Suprapubic skin (tissue), 4 donors: ENCODE measurements at regions not wholly inside any gene's neighbourhood (a gene's known extent, or its start where the extent isn't known, plus 50 kb on each side); places are given as distances from the start of the nearest gene placed in this dataset.

Experiments used
- DNase-seq, 2 donors: peaks; one replicate each; pipeline ENCODE4 v3.0.0-alpha.2; 2019; ENCODE audit warnings: low spot score in 2 of 2
- H3K27ac ChIP-seq: fragments of 200-600 bp; sonication (generic); one replicate; pipeline ENCODE4 v1.5.1; 2019
- H3K27me3 ChIP-seq: fragments of 200-600 bp; sonication (generic); one replicate; pipeline ENCODE4 v1.5.1; 2019
- H3K36me3 ChIP-seq: fragments of 200-600 bp; sonication (generic); one replicate; pipeline ENCODE4 v1.5.1; 2019
- H3K4me1 ChIP-seq: fragments of 200-600 bp; sonication (generic); one replicate; pipeline ENCODE4 v1.5.1; 2019
- H3K4me3 ChIP-seq: fragments of 200-600 bp; sonication (generic); one replicate; pipeline ENCODE4 v1.5.1; 2019; ENCODE audit warnings: mild to moderate bottlenecking
- H3K9me3 ChIP-seq: fragments of 200-600 bp; sonication (generic); one replicate; pipeline ENCODE4 v1.5.1; 2019
- EP300 ChIP-seq: sonication (generic); formaldehyde crosslinking; IDR thresholded peaks from one replicate; pipeline ENCODE4 v1.6.1; 2017; ENCODE audit warnings: antibody characterized with exemption
- POLR2A ChIP-seq, 2 donors: fragments of 450-650 bp; IDR thresholded peaks; one replicate each; pipeline ENCODE4 v1.6.1; 2017; ENCODE audit warnings: antibody characterized with exemption in 2 of 2, mild to moderate bottlenecking in 2 of 2, moderate library complexity in 2 of 2
- POLR2AphosphoS5 ChIP-seq, 3 donors: sonication (generic); formaldehyde crosslinking; IDR thresholded peaks; one replicate each; pipeline ENCODE4 v1.6.1; 2017; ENCODE audit warnings: antibody characterized with exemption in 3 of 3
- WGBS: methylation state at CpG from one replicate; pipeline ENCODE4 v1.1.5; 2018; 5-methylcytosine and 5-hydroxymethylcytosine counted together
- TF ChIP-seq, protein P1 (sequence below), 2 donors: fragments of 200-600 bp in 1 of 2; fragments of 450-650 bp in 1 of 2; sonication (generic) in 1 of 2; IDR thresholded peaks; one replicate each; pipeline ENCODE4 v1.5.1; 2016 to 2019; ENCODE audit warnings: antibody characterized with exemption in 2 of 2, mild to moderate bottlenecking in 1 of 2, moderate library complexity in 1 of 2

DNA sequence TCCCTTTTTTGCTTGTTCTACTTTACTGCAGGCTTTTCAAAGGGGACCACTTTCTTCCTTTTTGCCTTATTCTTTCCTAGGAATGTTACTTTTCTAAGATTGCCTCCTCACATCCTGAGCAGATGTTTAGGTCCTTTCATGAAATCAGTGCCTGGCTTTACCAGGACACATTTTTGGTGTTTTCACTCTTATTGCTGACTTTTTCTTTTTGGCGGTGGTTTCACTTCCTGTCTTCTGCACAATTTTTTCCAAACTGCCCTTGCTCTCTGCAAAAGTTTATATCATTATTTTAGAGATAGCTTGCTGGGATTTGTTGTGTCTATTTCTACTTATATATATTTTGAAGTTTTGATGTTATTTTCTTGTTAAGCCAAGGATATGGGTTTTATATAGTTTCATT lies 332.2 kb upstream of the MTPN start:
- TF ChIP-seq EP300 (no peak), POLR2A (IDR thresholded peaks at IDR 0.05) (no peak), POLR2AphosphoS5 (IDR thresholded peaks at IDR 0.05) (no peak)
- TF ChIP-seq, protein P1, sequence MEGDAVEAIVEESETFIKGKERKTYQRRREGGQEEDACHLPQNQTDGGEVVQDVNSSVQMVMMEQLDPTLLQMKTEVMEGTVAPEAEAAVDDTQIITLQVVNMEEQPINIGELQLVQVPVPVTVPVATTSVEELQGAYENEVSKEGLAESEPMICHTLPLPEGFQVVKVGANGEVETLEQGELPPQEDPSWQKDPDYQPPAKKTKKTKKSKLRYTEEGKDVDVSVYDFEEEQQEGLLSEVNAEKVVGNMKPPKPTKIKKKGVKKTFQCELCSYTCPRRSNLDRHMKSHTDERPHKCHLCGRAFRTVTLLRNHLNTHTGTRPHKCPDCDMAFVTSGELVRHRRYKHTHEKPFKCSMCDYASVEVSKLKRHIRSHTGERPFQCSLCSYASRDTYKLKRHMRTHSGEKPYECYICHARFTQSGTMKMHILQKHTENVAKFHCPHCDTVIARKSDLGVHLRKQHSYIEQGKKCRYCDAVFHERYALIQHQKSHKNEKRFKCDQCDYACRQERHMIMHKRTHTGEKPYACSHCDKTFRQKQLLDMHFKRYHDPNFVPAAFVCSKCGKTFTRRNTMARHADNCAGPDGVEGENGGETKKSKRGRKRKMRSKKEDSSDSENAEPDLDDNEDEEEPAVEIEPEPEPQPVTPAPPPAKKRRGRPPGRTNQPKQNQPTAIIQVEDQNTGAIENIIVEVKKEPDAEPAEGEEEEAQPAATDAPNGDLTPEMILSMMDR (IDR thresholded peaks at IDR 0.05) = no peak
- no peak for DNase-seq
- H3K4me3 ChIP-seq = no peak overlapping the region
- H3K36me3 ChIP-seq = no peaks in the 10 kb centered on the region
- no peaks in the 10 kb centered on the region for H3K9me3 ChIP-seq
- H3K27me3 ChIP-seq = no peaks in the 10 kb centered on the region
- no peak overlapping the region for H3K27ac ChIP-seq
- 88% methylated on average over 1 of the region's 1 CpG for WGBS
- H3K4me1 ChIP-seq = no peaks in the 10 kb centered on the region

DNA sequence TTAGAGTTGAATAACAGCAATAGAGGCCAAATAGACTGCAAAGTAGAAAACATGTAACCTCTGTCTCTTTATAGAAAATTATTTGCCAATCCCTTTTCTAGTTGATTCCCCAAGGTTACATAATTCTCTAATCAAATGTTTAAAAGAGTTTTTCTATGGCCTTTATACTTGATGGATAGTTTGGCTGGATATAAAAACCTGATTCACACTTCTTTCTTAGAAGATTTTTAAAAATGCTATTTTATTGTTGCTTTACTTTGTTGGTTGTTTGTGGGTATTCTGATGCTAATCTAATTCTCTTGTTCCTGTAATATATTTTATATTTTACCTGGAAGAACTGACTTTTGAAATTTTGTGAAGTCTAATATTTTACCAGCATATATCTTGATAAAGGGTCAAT lies 331.1 kb upstream of the MTPN start:
- no peaks in the 10 kb centered on the region for H3K27me3 ChIP-seq
- H3K27ac ChIP-seq = no peak overlapping the region
- no peak for DNase-seq
- no peak for TF ChIP-seq POLR2AphosphoS5 (IDR thresholded peaks at IDR 0.05)
- TF ChIP-seq, protein P1 (IDR thresholded peaks at IDR 0.05) = no peak
- no peak overlapping the region for H3K4me3 ChIP-seq
- no peaks in the 10 kb centered on the region for H3K9me3 ChIP-seq
- H3K4me1 ChIP-seq = no peaks in the 10 kb centered on the region
- H3K36me3 ChIP-seq = no peaks in the 10 kb centered on the region

GRCh38 chr7:136303162-136303561 lies 326.0 kb upstream of the MTPN start:
- no peak overlapping the region for H3K4me3 ChIP-seq
- no peaks in the 10 kb centered on the region for H3K4me1 ChIP-seq
- H3K36me3 ChIP-seq = no peaks in the 10 kb centered on the region
- no peak for DNase-seq
- H3K27me3 ChIP-seq = no peaks in the 10 kb centered on the region
- H3K9me3 ChIP-seq = peaks cover 10% of the 10 kb centered on the region
- H3K27ac ChIP-seq = no peak overlapping the region
- TF ChIP-seq, protein P1 (IDR thresholded peaks at IDR 0.05) = no peak
- TF ChIP-seq POLR2AphosphoS5 (IDR thresholded peaks at IDR 0.05) = no peak
- no peak for TF ChIP-seq POLR2A (IDR thresholded peaks at IDR 0.05)
- 95% methylated on average over 2 of the region's 2 CpGs for WGBS

GRCh38 chr7:136302049-136302448 lies 324.9 kb upstream of the MTPN start:
- DNase-seq = no peak
- H3K4me3 ChIP-seq = no peak overlapping the region
- 88% methylated on average over 1 of the region's 1 CpG for WGBS

DNA sequence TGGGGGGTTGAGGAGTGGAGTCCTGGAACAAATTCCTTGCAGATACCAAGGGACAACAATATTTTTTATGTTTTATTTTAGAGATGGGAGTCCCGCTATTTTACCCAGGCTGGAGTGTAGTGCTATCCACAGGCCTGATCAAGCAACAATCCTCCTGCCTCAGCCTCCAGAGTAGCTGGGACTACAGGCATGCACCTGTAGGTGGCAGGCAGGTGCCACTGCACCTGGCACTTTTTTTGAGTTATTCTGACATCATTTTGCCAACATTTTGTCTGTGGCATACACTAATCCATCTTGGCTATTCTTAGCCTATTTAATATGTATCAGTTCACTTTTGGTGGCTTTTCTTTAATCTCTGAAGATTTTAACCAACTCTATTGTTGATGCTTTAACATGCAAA lies 317.8 kb upstream of the MTPN start:
- H3K27ac ChIP-seq = no peak overlapping the region
- H3K36me3 ChIP-seq = no peaks in the 10 kb centered on the region
- TF ChIP-seq, protein P1 (IDR thresholded peaks at IDR 0.05) = no peak
- TF ChIP-seq POLR2AphosphoS5 (IDR thresholded peaks at IDR 0.05) (no peak), POLR2A (IDR thresholded peaks at IDR 0.05) (no peak), EP300 (no peak)

More at GRCh38 chr7:136302049-136302448, 324.9 kb upstream of the MTPN start:
- no peaks in the 10 kb centered on the region for H3K4me1 ChIP-seq
- no peaks in the 10 kb centered on the region for H3K27me3 ChIP-seq
- peaks cover 10% of the 10 kb centered on the region for H3K9me3 ChIP-seq
- H3K36me3 ChIP-seq = no peaks in the 10 kb centered on the region
- no peak for TF ChIP-seq POLR2AphosphoS5 (IDR thresholded peaks at IDR 0.05)
- TF ChIP-seq, protein P1 (IDR thresholded peaks at IDR 0.05) = no peak
- TF ChIP-seq EP300 = no peak
- H3K27ac ChIP-seq = no peak overlapping the region

More for the DNA sequence above, 317.8 kb upstream of the MTPN start:
- H3K9me3 ChIP-seq = peaks cover 6% of the 10 kb centered on the region
- 100% methylated on average over 1 of the region's 1 CpG for WGBS
- H3K4me1 ChIP-seq = no peaks in the 10 kb centered on the region
- no peaks in the 10 kb centered on the region for H3K27me3 ChIP-seq
- H3K4me3 ChIP-seq = no peak overlapping the region
- DNase-seq = no peak
